IMR-90 (cell line): ENCODE measurements at regions not wholly inside any gene's neighbourhood (a gene's known extent, or its start where the extent isn't known, plus 50 kb on each side); places are given as distances from the start of the nearest gene placed in this dataset.
"Not testable (repeated sequence)": the region's sequence is repeated elsewhere in the genome, so short reads cannot be mapped to it uniquely, and the experiment has no call there.

Experiments used
- ATAC-seq: fragments of 200-7000 bp; cut with Tn5 transposase; 2 replicates; pipeline ENCODE4 v1.9.1; 2020; ENCODE audit warnings: low read depth, mild to moderate bottlenecking, moderate library complexity
- BruUV-seq: library from RNA; stranded (reverse); fragments of 400-500 nt; replicated peaks from 2 replicates; lab custom pipeline; 2021; lab: Mats Ljungman, UMichigan
- CTCF ChIA-PET: fragments of 300-600 bp; formaldehyde crosslinking; extraction: SDS; loops from one replicate; lab custom pipeline; 2021; ENCODE audit warnings: antibody characterized with exemption; lab: Yijun Ruan, JAX
- POLR2A ChIA-PET: fragments of 300-600 bp; sonication (Branson Sonifier 250); formaldehyde crosslinking; loops from one replicate; lab custom pipeline; 2022; ENCODE audit warnings: antibody characterized with exemption; ENCODE audit not compliant: unreplicated experiment; lab: Charles Lee
- DNase-seq: peaks from one replicate; pipeline ENCODE4 v3.0.0; 2013
- H2AFZ ChIP-seq: replicated peaks from 2 replicates; pipeline ENCODE3; 2013; ENCODE audit warnings: low read length, mild to moderate bottlenecking; ENCODE audit not compliant: poor library complexity
- H2AK5ac ChIP-seq: 2 replicates; pipeline ENCODE4 v1.6.1; 2013; ENCODE audit warnings: low read depth, low read length, inconsistent platforms
- H2AK9ac ChIP-seq: replicated peaks from 2 replicates; pipeline ENCODE3; 2013; ENCODE audit warnings: mild to moderate bottlenecking, low read depth, low read length, moderate library complexity; ENCODE audit not compliant: poor library complexity
- H2BK120ac ChIP-seq: 2 replicates; pipeline ENCODE4 v1.6.1; 2013; ENCODE audit warnings: low read depth, low read length, inconsistent platforms
- H2BK15ac ChIP-seq: 3 replicates; pipeline ENCODE4 v1.6.1; 2013; ENCODE audit warnings: low read depth, low read length, inconsistent platforms
- H2BK20ac ChIP-seq: 2 replicates; pipeline ENCODE4 v1.6.1; 2013; ENCODE audit warnings: low read depth, mild to moderate bottlenecking, inconsistent platforms, low read length, moderate library complexity
- H2BK5ac ChIP-seq: 2 replicates; pipeline ENCODE4 v1.6.1; 2013; ENCODE audit warnings: mild to moderate bottlenecking, low read depth, low read length, inconsistent platforms; ENCODE audit not compliant: poor library complexity, severe bottlenecking
- H3K14ac ChIP-seq: replicated peaks from 2 replicates; pipeline ENCODE4 v1.6.1; 2013; ENCODE audit warnings: low read depth, low read length, inconsistent platforms
- H3K18ac ChIP-seq: 2 replicates; pipeline ENCODE4 v1.6.1; 2013; ENCODE audit warnings: low read depth, low read length, control low read depth
- H3K23ac ChIP-seq: 2 replicates; pipeline ENCODE4 v1.6.1; 2013; ENCODE audit warnings: low read depth, low read length, inconsistent platforms
- H3K27ac ChIP-seq: 2 replicates; pipeline ENCODE4 v1.5.1; 2013; ENCODE audit warnings: mild to moderate bottlenecking, control low read depth, low read length; ENCODE audit not compliant: insufficient read depth
- H3K27me3 ChIP-seq: 2 replicates; pipeline ENCODE4 v1.6.1; 2013; ENCODE audit warnings: low read length; ENCODE audit not compliant: control insufficient read depth, insufficient read depth
- H3K36me3 ChIP-seq: 2 replicates; pipeline ENCODE4 v1.6.1; 2013; ENCODE audit warnings: low read length, mixed read lengths; ENCODE audit not compliant: control insufficient read depth, insufficient read depth
- H3K4ac ChIP-seq: 2 replicates; pipeline ENCODE4 v1.6.1; 2013; ENCODE audit warnings: low read depth, low read length, inconsistent platforms
- H3K4me1 ChIP-seq: 2 replicates; pipeline ENCODE4 v1.6.1; 2013; ENCODE audit warnings: low read length, mixed read lengths; ENCODE audit not compliant: control insufficient read depth, insufficient read depth
- H3K4me2 ChIP-seq: 2 replicates; pipeline ENCODE4 v1.6.1; 2013; ENCODE audit warnings: low read depth, mild to moderate bottlenecking, control low read depth, low read length, moderate library complexity
- H3K4me3 ChIP-seq: 2 replicates; pipeline ENCODE4 v1.5.1; 2013; ENCODE audit warnings: low read depth, mild to moderate bottlenecking, control low read depth, low read length, moderate library complexity; ENCODE audit not compliant: insufficient read depth
- H3K56ac ChIP-seq: 2 replicates; pipeline ENCODE4 v1.6.1; 2013; ENCODE audit warnings: low read length, inconsistent platforms; ENCODE audit not compliant: insufficient read depth; ENCODE audit errors: extremely low read depth
- H3K79me1 ChIP-seq, 2 experiments: 2 replicates each; pipeline ENCODE4 v1.6.1; 2013; ENCODE audit warnings: low read length in 2 of 2, inconsistent platforms in 1 of 2, low read depth in 1 of 2
- H3K9ac ChIP-seq: 2 replicates; pipeline ENCODE4 v1.6.1; 2013; ENCODE audit warnings: low read depth, low read length, control low read depth
- H3K9me1 ChIP-seq: 2 replicates; pipeline ENCODE4 v1.6.1; 2013; ENCODE audit warnings: low read length, inconsistent platforms; ENCODE audit not compliant: insufficient read depth
- H3K9me3 ChIP-seq: 2 replicates; pipeline ENCODE4 v1.6.1; 2013; ENCODE audit warnings: low read length; ENCODE audit not compliant: control insufficient read depth, insufficient read depth
- H4K20me1 ChIP-seq: 2 replicates; pipeline ENCODE4 v1.6.1; 2013; ENCODE audit warnings: low read length, inconsistent platforms; ENCODE audit not compliant: insufficient read depth
- H4K5ac ChIP-seq: 2 replicates; pipeline ENCODE4 v1.6.1; 2013; ENCODE audit warnings: mild to moderate bottlenecking, low read depth, low read length, control low read depth
- H4K8ac ChIP-seq, 2 experiments: 2 replicates each; pipeline ENCODE4 v1.6.1; 2013; ENCODE audit warnings: low read depth in 2 of 2, low read length in 2 of 2, control low read depth in 1 of 2, inconsistent platforms in 1 of 2
- H4K91ac ChIP-seq: 2 replicates; pipeline ENCODE4 v1.6.1; 2013; ENCODE audit warnings: low read depth, low read length, inconsistent platforms; ENCODE audit not compliant: insufficient read depth
- WGBS, 2 experiments: methylation state at CpG; one replicate each; pipeline versions ENCODE4 v1.1.5 to v1.1.7; 2013; ENCODE audit warnings: missing lambda C conversion rate in 2 of 2; ENCODE audit not compliant: insufficient read length in 1 of 2; ENCODE audit errors: extremely low coverage in 2 of 2; 5-methylcytosine and 5-hydroxymethylcytosine counted together
- dilution Hi-C: fragments of 300-500 bp; cut with HindIII; formaldehyde crosslinking; loops from one replicate; pipeline ENCODE4 v1.14.3; 2018; ENCODE audit warnings: low sequenced_read_pairs; ENCODE audit not compliant: unreplicated experiment
- in situ Hi-C: fragments of 300-500 bp; cut with MboI; formaldehyde crosslinking; loops from 3 replicates; pipeline ENCODE4 v1.14.3; 2019; ENCODE audit warnings: low sequenced_read_pairs, inconsistent platforms, mixed read lengths
- intact Hi-C: fragments of 100-400 bp; cut with micrococcal nuclease; formaldehyde crosslinking; loops from 2 replicates; pipeline ENCODE4 v1.10.0; 2022

- in situ Hi-C loops, ATAC-seq, H3K27me3 ChIP-seq: not testable (repeated sequence)
Observed at GRCh38 chr20:47921829-47922228, 136.5 kb upstream of the SULF2 start.

More at GRCh38 chr20:47921829-47922228, 136.5 kb upstream of the SULF2 start:
- DNase-seq, H4K5ac ChIP-seq, POLR2A ChIA-PET, H4K91ac ChIP-seq, H3K79me1 ChIP-seq, H3K4me2 ChIP-seq, H2BK120ac ChIP-seq, H4K8ac ChIP-seq, H3K56ac ChIP-seq, H2AK5ac ChIP-seq, H3K4me1 ChIP-seq, H3K4me3 ChIP-seq, H2BK15ac ChIP-seq, H3K27ac ChIP-seq, H2BK20ac ChIP-seq, H3K9me3 ChIP-seq, H4K20me1 ChIP-seq, BruUV-seq, H2AK9ac ChIP-seq, H3K18ac ChIP-seq, dilution Hi-C loops, H3K9me1 ChIP-seq, CTCF ChIA-PET, H3K14ac ChIP-seq, H3K9ac ChIP-seq, H2BK5ac ChIP-seq, H2AFZ ChIP-seq, H3K23ac ChIP-seq, H3K4ac ChIP-seq, H3K36me3 ChIP-seq, intact Hi-C loops: not testable (repeated sequence)
- WGBS, 2 experiments, result no CpG with 5 or more reads among the region's 9 CpGs
